Activated CD4-positive, CD25-positive, alpha-beta regulatory T cell (primary cell): ENCODE measurements at regions not wholly inside any gene's neighbourhood (a gene's known extent, or its start where the extent isn't known, plus 50 kb on each side); places are given as distances from the start of the nearest gene placed in this dataset.
A peak's percentile ranks its signal among the peaks of the same experiment; 100 is the strongest.

Experiments used
- DNase-seq, 4 experiments: peaks; one replicate each; lab custom pipeline; 2025; lab: John Stamatoyannopoulos, UW

DNA sequence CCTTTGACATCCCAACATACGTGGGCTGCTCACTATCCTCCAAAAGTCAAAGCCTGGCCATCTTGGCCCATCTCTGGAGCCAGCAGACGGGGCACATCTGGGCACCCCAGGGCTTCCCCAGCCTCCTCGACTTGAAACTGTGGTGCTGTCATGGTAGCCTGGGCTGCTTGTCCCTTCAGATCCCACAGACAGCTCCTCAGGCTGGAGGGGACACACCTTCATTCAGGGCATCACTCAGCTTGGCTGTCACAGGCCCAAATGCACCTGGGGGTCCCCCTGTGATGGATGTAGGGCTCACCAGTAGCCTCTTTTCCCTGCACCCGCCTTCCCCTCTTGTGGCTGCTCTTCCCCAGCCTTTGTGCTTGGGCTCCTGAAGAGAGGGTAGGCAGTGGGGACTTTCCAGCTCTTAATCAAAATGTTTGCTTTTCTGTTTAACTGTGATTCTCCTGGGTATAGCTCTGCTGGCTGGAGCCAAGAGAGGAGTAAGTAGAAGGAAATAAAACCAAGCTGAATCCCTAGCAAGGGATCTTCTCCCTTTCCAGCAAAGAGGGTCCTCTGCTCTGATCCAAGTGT is 92.3 kb downstream of the GYPC start:
- DNase-seq = no peak

DNA sequence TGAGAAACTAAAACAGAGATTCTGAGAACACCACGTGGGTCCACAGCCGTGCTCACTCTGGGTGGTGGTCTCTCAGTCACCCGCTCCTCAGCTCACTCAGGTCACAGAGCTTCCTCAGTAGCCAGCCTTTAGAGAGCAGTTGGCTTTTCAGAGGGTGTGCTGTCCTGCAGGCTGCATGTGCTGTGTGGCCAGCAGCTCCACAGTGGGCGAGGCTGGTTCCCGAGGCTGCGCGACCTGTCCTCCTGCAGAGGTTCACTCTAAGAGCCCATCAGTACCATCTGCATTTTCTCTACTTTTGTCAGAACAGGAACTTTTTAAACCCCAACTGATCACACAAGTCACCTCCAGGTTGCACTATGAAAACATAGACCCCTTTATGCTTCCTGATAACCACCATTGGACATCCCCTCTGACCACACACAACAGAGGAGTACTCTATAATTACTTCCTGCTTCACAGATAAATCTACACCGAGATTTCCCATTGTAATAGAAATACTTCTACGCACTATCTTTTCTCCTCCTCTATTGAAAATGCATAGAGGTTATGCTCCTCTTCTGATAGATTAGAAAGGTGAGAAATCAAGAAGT is 93.1 kb downstream of the GYPC start:
- DNase-seq = no peak

DNA sequence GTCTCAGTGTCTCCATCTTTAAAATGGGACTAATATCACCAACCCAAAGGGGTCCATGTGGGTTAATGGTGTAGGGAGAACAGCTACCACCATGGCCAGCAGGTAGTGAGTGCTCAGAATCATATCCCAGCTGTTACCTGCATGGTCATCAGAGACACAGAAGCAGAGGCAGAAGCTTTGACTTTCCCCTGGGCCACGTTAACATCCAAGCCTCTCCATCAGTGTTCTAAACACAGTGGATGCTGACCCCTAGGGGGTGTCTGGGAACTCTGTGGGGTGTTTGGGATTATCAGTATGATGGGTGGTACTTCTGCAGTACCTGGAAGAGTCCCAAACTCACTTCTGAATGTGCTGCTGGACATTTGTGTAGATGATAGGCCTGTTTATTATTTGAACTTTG is 93.6 kb downstream of the GYPC start:
- no peak for DNase-seq

DNA sequence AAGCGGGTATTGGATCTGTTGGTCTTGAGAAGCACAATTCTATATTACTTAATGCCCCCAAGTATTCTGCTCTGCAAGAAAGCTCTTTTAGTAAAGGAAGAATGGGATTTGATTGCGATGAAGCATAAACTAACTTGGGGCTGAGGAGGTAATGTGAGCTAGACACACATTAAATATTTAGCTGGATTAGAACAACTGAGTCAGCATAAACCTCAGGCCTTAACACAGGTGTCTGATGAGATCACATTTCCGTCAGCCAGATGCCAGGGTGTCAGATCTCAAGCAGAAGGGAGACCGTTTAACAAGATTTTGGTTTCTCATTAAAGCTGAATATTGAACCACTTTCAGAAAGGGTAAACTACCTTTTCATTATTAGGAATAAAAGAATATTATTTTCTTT is 94.5 kb downstream of the GYPC start:
- DNase-seq = no peak

DNA sequence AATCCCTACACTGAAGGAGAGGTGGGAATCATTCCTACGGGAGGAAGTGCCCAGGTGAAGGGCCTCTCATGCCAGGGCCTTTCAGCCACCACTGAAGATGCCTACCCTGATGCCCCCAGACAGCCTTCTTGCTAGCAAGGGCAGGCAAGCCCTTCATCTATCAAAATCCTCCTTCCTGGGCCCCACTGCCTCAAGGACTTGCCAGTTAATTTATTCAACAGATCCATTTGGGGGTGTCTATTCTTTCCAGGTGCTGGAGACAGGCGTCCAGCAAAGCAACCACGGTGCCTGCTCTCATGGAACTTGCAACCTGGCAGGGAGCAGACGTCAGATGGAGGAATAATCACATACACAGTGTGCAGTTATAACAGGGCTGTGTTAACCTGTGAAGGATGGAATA is 95.5 kb downstream of the GYPC start:
- no peak for DNase-seq

DNA sequence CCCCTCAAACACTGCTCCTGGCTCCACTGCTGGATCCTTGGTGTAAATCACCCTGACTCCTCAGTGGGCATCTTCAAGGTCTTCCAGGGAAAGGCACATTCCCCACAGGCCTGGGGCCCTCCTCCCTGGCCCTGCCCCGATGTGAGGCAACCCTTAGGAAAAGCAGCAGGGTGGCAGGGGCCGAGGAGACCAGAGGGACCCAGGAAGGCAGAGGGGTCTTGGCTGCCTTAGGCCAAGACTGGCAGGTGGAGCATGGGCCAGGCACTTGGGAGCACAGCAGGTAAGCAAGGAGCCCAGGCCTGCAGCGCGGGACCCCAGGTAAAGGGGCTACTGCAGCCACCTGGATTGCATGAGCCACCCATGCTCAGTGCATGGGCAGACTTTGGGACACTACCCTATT is 96.9 kb downstream of the GYPC start:
- no peak for DNase-seq

DNA sequence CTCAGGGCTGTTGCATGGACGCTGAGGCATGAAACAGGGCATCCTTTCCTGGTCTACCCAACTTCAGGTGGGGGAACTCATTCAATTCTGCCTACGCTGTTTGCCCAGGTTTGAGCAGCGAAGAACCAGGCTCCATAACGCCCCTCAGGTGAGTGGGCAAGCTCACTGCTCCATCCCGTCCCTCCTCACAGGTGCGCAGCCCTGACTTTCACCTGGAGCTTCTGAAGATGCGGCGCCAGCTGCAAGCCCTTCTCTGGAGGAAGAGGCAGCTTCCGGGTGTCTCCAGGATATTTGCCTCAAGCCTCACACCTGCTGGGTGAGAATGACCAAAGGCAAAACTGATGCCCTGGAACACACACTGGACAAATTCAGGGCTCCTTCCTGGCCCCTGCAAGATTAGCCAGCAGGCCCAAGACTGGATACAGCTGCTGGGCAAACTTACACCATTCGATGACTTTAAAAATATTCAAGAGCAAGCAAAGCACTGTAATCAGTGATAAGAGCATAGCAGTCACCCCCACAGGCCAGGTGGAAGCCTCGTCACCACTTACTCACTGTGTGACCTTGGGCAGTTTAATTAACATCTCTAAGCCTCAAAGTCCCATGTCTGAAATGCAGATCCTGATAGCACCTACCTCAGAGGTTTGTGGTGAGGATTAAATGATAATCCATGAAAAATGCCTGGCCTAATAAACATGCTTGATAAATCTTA is 97.7 kb downstream of the GYPC start:
- DNase-seq = no peak

DNA sequence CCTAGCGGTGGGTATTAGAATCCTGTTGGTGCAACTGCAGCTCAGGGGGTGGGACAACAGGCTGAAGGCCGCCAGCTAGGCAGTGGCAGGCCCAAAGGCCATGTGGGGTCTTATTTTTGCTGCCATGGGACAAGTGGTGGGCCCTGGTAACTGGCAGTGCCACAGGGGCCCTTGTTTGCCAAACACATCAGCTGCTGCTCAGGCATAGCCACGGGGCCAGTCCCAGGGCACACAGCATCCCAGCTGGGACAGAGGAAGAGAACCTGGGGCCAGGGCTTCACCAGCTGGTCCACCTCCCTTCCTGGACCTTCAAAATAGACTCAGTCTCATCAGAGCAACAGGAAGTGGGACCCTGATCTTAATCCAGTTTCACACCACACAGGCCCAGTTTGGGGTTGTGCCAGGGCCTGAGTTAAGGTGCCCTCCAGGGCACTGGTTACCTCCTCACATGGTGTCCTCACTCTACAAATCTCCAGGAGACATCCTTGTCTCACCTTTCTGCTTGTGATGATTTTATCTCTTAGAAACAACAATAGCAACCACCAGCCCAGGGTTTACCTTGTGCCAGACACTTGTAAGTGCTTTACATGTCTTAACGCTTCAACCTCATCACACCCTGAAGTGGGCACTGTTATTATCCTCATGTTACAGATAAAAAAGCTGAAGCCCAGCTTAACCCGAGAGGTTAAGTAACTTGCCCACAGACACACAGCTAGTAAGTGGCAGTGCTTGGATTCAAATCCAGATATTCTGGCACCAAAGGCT is 98.5 kb downstream of the GYPC start:
- DNase-seq = no peak

DNA sequence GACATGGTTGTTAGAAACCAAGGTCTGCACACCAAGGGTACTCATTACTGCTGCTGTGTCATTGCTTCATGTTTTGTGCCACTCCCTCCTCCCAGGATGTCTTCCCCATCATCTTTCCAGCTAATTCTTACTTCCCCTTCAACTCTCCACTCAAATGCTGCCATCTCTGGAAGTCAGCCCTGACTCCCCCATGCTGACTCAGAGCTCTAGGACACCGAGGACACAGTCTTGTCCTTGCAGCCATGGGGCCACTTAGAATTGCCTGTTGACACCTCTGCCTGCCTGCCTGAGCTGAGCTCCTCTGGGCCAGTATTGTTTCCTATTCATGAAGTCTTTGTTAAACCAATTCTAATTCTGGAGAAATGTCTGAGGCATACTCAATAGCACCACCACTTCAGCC is 100.2 kb downstream of the GYPC start:
- no peak for DNase-seq

DNA sequence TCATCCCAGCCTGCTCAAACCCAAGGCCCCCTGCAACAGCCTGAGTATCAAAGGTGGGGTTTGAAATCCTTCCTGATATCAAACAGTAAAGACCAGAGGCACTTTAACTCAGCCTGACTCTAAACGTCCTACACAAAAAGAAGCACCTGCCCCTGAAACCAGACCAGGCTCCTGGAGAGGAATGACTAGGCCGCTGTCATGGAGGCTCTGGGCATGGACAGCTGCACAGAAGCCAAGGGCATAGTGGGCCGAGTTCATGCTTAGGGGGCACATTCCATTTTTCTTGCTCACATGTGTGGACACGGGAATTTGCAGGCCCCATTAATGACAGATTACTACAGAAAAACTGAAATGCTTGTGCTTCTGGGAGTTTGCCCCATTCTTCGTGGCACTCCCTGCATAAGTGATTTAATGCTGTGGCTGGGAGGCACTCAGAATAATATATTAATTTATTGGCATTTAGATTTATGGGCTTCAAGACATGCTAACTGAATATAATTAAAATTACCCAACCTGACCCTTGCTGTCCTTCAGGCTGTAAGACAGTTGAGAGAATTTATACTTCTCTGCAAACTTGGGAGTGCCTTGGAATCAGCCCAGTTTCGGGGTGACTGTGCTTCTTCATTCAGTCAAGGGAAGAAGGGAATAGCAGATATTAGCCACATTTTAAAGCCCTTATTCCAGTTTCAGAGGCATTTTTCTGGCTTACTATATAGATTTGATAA is 105.5 kb downstream of the GYPC start:
- no peak for DNase-seq

DNA sequence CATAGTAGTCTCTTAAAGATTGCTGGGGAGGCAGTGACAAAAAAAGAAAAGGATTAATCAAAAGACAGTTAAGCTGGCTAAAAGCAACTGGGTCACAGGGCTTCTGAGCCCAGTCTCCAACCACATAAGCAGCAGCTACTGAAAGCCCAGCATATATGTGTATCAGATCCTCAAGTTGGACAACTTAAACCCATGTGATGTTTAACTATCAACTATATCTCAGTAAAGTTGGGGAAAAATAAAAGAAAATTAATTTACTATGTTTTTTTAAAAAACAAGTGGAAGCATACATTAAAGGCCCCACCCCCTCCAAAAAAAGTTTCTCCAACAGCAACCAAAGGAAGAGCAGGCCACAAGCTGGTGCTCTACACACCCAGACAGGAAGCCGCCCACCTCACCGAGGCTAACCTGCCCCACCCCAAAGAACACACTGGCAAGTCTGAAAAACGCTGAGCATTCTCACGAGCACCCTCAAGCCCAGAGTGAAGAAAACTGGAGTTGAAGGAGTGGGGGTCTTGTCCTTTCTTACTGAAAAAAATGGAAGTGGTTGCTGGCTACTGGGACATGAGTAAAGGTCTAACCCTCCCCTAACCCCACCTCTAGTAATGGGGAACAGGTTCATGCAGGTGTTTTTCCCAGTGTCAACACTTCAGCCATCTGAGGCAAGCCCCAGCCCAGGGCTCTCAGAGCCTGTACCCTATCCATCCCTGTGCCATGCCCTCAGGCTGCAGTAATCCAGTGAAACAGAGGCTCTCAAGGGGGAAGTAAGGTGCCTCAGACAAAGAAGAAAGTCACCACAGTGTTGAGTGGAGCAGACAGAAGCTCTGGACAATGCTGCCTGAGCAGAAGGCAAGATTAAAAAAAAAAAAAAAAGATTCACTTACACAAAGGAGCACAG is 106.3 kb downstream of the GYPC start:
- DNase-seq = peak in 1 of 4 experiments; percentile 21

DNA sequence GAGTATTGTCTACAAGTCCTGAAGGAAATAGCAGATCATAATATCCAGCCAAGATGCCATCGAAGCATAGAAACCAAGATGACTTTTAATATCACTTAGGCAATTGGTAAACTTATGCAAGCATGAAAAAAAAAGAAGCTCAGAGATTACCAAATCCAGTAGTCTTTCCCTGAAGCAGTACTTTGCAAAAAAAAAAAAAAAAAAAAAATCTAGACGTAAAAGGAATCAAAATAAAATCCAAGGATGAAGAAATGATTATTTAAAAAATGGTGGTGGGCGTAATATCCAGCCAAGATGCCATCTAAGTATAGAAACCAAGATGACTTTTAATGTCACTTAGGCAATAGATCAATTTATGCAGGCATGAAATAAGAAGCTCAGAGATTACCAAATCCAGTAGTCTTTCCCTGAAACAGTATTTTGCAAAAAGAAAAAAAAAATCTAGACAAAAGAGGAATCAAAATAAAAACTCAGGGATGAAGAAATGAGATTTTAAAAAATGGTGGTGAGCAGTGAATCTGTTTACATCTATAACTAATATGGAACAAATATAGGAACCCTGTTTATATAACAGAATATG is 108.8 kb downstream of the GYPC start:
- DNase-seq = no peak

DNA sequence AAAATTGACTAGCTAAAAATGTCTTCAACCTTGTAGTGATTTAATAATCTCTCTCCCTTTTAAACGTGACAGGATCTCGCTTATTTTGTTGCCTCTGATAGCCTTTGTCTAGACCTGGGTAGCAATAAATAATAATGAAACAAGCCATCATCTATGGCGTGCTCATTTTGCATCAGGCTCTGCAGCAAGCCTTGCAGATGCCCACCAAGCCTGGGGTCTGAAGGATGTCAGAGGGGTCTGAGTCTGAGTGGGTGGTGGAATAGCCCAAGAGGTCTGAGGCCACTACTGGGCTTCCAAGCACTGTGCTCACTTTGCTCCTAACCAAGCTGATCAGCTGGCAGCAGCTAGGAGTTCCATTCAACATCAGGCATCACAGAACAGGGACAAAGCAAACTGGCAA is 109.4 kb downstream of the GYPC start:
- no peak for DNase-seq

DNA sequence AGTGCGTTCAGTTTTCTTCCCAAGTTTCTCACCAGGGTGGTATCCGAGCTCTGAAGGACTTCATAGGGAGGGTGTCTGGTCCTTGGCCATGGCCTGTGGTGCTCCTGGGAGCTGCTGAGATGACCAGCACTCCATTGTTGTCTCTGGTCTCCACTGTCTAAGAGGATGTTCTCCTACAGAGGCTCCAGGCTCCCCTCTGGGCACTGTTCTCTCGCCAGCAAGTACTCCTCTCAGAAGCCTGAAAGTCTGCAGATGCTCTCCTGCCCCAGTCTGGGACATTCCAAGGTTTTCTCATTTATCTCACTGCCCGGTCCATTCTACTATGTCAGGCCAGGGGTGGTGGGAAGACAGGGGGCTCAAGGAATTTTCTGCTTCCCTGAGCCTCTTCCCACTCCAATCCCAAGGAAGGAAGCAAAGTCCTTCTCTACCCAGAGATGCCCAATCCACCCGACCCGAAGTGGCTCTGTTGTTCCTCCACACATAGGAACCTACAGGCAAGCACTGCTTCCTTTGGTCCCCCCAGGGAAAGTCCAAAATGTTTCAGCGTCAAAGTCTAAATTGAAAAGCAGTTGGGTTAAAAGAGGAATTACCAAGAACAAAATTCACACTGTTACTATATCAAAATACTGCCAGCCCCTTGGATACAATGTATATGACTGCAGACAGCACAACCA is 110.5 kb downstream of the GYPC start:
- DNase-seq = no peak

DNA sequence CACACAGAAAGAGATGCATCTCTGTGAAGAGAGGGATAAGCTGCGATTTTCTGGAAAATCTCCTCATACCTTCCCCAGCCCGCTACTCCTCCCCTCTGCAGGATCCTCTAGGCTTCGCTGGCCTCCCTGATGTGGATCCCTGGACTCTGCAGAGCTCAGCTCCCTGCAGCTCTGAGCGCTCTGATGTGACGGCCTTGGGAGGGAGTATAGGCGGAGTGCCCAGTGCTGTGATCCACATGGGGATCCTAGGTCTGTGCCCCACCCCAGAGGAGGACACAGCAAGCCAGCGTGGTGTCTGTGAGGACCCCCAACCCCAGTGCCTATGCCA is 111.0 kb downstream of the GYPC start:
- DNase-seq = no peak

DNA sequence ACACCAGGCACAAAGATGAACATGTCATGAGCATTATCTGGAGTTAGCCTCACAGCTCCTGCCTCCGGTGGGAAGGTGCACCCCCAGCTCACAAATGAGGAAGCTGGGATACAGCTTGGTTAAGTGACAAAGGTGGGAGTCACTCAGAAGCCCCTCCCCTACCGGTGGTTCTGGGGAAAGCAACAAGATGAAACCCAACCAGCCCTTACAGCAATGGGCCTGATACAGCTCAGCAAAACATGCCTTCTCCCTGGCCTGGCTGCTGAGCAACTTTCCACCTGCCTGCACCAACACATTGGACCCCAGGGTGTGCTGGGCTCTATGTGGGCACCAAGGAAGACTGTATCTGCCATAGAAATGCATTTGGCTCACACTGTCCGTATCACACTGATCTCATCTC is 113.2 kb downstream of the GYPC start:
- DNase-seq = no peak

DNA sequence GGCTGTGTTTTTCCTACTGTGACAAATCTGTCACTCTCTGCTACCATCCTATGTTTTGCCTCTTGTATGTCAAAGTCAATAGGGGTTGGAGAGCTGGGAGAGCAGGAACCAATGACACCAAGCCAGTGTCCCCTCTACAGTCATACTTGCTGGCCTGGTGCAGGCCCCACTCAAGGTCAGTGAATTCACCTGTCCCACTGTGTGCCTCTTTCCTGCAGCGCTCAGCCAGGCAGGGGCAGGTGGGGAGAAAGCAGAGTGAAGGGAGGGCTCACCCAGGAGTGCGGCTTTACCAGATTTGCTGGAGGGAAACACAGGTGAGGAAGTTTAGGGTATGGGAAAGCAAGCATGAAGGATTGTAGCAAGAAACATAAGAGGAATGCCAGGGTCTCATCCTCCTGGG is 114.5 kb downstream of the GYPC start:
- no peak for DNase-seq

DNA sequence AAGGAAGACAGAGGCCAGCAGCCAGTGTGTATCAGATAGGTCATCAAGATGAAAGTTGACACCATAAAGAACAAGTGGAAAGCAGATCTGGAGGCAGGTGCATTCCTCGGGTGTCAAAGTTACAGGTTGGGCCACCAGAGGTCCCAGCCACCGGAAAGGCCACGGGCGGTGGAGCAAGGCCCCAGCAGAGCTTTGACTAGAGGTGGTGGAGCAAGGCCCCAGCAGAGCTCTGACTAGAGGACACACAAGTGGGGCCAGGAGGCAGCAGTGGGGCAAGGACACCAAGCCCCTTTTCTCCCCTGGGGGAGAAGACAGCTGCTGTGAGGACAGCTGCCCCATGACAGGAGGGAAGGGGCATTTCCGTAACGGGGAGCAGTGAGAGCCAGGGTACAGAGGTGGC is 115.1 kb downstream of the GYPC start:
- DNase-seq = no peak

DNA sequence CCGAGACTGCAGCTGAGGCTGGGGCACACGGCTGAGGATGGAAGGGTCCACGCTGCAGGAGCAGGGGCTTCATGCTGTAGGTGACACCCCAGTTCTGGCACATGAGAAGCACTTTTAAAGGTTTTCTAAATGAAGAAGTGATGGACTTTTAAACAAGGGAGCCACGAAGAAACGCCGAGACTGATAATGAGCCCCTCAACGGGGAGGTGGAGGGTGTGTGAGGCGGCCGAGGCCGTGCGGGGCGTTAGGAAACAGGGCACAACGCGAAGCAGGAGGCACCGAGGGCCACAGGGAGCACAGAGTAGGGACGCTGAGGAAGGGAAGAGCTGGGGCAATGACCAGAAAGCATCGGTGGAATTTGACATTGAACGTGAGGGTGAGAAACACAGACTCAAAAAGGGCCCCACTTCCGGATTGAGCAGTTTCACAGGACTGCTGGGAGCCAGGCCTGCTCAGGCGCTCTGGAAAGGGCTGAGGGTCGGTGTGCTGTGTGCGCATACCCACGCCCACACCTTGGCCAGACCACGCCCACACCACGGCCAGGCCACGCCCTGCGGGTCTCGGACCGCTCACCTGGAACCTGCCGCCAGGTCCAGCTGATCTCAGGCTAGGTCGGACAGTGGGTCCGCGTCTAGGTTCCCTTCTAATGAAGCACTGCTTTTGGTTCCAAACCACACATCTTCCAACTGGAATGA is 115.7 kb downstream of the GYPC start:
- no peak for DNase-seq

DNA sequence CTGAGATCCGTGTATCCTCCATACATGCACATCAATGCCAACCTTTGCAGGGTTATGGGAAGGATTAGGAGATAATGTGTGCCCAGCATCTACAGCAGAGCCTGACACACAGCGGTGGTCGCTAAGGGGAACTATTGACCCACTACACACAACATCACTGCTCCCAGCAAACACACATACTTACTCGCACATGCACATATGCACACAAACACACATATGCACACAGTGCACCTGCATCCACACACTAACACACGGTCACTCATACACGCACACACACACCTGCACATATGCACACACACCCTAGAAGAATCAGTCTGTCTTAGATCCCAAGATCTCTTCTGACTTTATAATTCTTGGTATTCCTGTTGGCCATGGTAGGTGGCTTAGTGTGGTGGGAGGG is 118.3 kb downstream of the GYPC start:
- no peak for DNase-seq
